ENCODE measurements at regions not wholly inside any gene's neighbourhood (a gene's known extent, or its start where the extent isn't known, plus 50 kb on each side); places are given as distances from the start of the nearest gene placed in this dataset.

- Histone ChIP-seq H3K79me2 (replicated peaks; ENCODE audit: insufficient read depth, low read length) (no peaks in the 10 kb centered on the region), H3K27ac (ENCODE audit: low read length) (no peak overlapping the region), H3K9me2 (ENCODE audit: insufficient read depth, low read length) (no peaks in the 10 kb centered on the region), H3K4me2 (ENCODE audit: low read length) (no peak overlapping the region), H3F3A (ENCODE audit: insufficient read depth, low read length, poor library complexity, severe bottlenecking) (no peaks in the 10 kb centered on the region), H3K9ac (ENCODE audit: low read length) (no peak overlapping the region), H3K36me3 (ENCODE audit: insufficient read depth, low read length) (no peaks in the 10 kb centered on the region), H2AFZ (ENCODE audit: low read depth, low read length) (peak overlapping the region; percentile 1), H3K9me3 (ENCODE audit: low read length) (no peaks in the 10 kb centered on the region), H4K20me1 (ENCODE audit: insufficient read depth) (no peaks in the 10 kb centered on the region), H3K27me3 (ENCODE audit: insufficient read depth, low read depth, low read length) (no peaks in the 10 kb centered on the region), H3K4me3 (ENCODE audit: low read length) (no peak overlapping the region)
- TF ChIP-seq MXI1 (conservative IDR thresholded peaks at IDR 0.05; ENCODE audit: poor library complexity, severe bottlenecking), result no peak
- no peak for TF ChIP-seq POLR2AphosphoS5 (IDR thresholded peaks at IDR 0.05)
- no peak for TF ChIP-seq EZH2 (IDR thresholded peaks at IDR 0.05; ENCODE audit: borderline replicate concordance, insufficient read depth, low read length, poor library complexity, severe bottlenecking)
- no peak for TF ChIP-seq SMC3 (conservative IDR thresholded peaks at IDR 0.05; ENCODE audit: poor library complexity)
- TF ChIP-seq EP300 (conservative IDR thresholded peaks at IDR 0.05; ENCODE audit: poor library complexity, severe bottlenecking), result no peak
- no peak for TF ChIP-seq REST (IDR thresholded peaks at IDR 0.05; ENCODE audit: borderline replicate concordance)
- TF ChIP-seq RAD21 (conservative IDR thresholded peaks at IDR 0.05), result no peak
- no peak for TF ChIP-seq TAF1 (IDR thresholded peaks at IDR 0.05; ENCODE audit: low read depth)
- no peak for TF ChIP-seq CTCF (IDR thresholded peaks at IDR 0.05; ENCODE audit: poor library complexity, severe bottlenecking)
These were observed 523.7 kb upstream of the FOXG1 start for GRCh38 chr14:28242895-28243294.

GRCh38 chr14:28243600-28243999 lies 523.0 kb upstream of the FOXG1 start:
- Histone ChIP-seq H4K20me1 (ENCODE audit: insufficient read depth) (no peaks in the 10 kb centered on the region), H3K4me2 (ENCODE audit: low read length) (no peak overlapping the region), H3F3A (ENCODE audit: insufficient read depth, low read length, poor library complexity, severe bottlenecking) (no peaks in the 10 kb centered on the region), H3K4me3 (ENCODE audit: low read length) (no peak overlapping the region), H3K36me3 (ENCODE audit: insufficient read depth, low read length) (no peaks in the 10 kb centered on the region), H3K27ac (ENCODE audit: low read length) (no peak overlapping the region), H2AFZ (ENCODE audit: low read depth, low read length) (no peak overlapping the region), H3K79me2 (replicated peaks; ENCODE audit: insufficient read depth, low read length) (no peaks in the 10 kb centered on the region), H3K27me3 (ENCODE audit: insufficient read depth, low read depth, low read length) (no peaks in the 10 kb centered on the region), H3K9me3 (ENCODE audit: low read length) (no peaks in the 10 kb centered on the region), H3K9me2 (ENCODE audit: insufficient read depth, low read length) (no peaks in the 10 kb centered on the region), H3K9ac (ENCODE audit: low read length) (no peak overlapping the region)
- TF ChIP-seq EZH2 (IDR thresholded peaks at IDR 0.05; ENCODE audit: borderline replicate concordance, insufficient read depth, low read length, poor library complexity, severe bottlenecking), result no peak
- no peak for TF ChIP-seq CTCF (IDR thresholded peaks at IDR 0.05; ENCODE audit: poor library complexity, severe bottlenecking)
- TF ChIP-seq POLR2AphosphoS5 (IDR thresholded peaks at IDR 0.05), result no peak
- TF ChIP-seq MXI1 (conservative IDR thresholded peaks at IDR 0.05; ENCODE audit: poor library complexity, severe bottlenecking), result no peak
- no peak for TF ChIP-seq REST (IDR thresholded peaks at IDR 0.05; ENCODE audit: borderline replicate concordance)
- no peak for TF ChIP-seq SMC3 (conservative IDR thresholded peaks at IDR 0.05; ENCODE audit: poor library complexity)
- TF ChIP-seq EP300 (conservative IDR thresholded peaks at IDR 0.05; ENCODE audit: poor library complexity, severe bottlenecking), result no peak
- no peak for TF ChIP-seq TAF1 (IDR thresholded peaks at IDR 0.05; ENCODE audit: low read depth)
- TF ChIP-seq RAD21 (conservative IDR thresholded peaks at IDR 0.05), result no peak
